Type B pancreatic cell (in vitro differentiated cells): ENCODE measurements at regions not wholly inside any gene's neighbourhood (a gene's known extent, or its start where the extent isn't known, plus 50 kb on each side); places are given as distances from the start of the nearest gene placed in this dataset.

ENCODE experiments used
- DNase-seq: peaks from one replicate; pipeline ENCODE4 v3.0.0; 2021; ENCODE audit warnings: mixed read lengths; ENCODE audit not compliant: unreplicated experiment; ENCODE audit errors: extremely low spot score
- H3K27ac Mint-ChIP-seq: 2 replicates; pipeline ENCODE4 v1.8.0; 2021; ENCODE audit warnings: mild to moderate bottlenecking, mixed read lengths
- H3K27me3 Mint-ChIP-seq: 2 replicates; pipeline ENCODE4 v1.8.0; 2021; ENCODE audit warnings: mixed read lengths
- H3K36me3 Mint-ChIP-seq: 2 replicates; pipeline ENCODE4 v1.8.0; 2021; ENCODE audit warnings: mixed read lengths
- H3K4me1 Mint-ChIP-seq: one replicate; pipeline ENCODE4 v1.8.0; 2021; ENCODE audit warnings: mixed read lengths; ENCODE audit not compliant: unreplicated experiment
- H3K4me3 Mint-ChIP-seq: 2 replicates; pipeline ENCODE4 v1.8.0; 2021; ENCODE audit warnings: mild to moderate bottlenecking, mixed read lengths
- H3K9me3 Mint-ChIP-seq: 2 replicates; pipeline ENCODE4 v1.8.0; 2021; ENCODE audit warnings: mixed read lengths
- TF ChIP-seq, protein P1 (sequence below): fragments of 200-600 bp; sonication (generic); conservative IDR thresholded peaks from 2 replicates; pipeline ENCODE4 v1.5.0; 2021; ENCODE audit warnings: antibody characterized with exemption, mild to moderate bottlenecking

DNA sequence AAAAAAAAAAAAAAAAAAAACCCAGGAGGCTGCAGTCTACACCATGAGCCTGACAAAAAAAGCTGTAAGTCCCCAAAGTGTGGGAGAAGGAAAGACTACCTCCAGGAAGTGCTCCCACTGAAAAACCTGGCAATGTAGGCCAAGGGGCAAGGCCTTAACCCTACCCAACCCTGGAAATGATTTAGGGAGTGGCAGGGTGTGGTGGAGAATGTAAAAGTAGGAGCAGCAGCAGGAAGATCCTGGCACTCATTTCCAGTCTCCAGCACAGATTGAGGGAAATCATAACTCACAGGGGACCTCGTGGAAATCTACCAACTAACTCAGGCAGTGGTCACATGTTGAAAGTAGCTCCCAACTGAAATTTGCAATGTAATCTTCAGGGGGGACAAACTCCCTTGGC, 839.5 kb downstream of the EPHA3 start:
- Mint-ChIP-seq H3K4me3 (no peak overlapping the region), H3K9me3 (no peaks in the 10 kb centered on the region), H3K4me1 (peaks cover 1% of the 10 kb centered on the region), H3K27me3 (no peaks in the 10 kb centered on the region), H3K36me3 (no peaks in the 10 kb centered on the region), H3K27ac (no peak overlapping the region)
- no peak for DNase-seq
- TF ChIP-seq, protein P1, sequence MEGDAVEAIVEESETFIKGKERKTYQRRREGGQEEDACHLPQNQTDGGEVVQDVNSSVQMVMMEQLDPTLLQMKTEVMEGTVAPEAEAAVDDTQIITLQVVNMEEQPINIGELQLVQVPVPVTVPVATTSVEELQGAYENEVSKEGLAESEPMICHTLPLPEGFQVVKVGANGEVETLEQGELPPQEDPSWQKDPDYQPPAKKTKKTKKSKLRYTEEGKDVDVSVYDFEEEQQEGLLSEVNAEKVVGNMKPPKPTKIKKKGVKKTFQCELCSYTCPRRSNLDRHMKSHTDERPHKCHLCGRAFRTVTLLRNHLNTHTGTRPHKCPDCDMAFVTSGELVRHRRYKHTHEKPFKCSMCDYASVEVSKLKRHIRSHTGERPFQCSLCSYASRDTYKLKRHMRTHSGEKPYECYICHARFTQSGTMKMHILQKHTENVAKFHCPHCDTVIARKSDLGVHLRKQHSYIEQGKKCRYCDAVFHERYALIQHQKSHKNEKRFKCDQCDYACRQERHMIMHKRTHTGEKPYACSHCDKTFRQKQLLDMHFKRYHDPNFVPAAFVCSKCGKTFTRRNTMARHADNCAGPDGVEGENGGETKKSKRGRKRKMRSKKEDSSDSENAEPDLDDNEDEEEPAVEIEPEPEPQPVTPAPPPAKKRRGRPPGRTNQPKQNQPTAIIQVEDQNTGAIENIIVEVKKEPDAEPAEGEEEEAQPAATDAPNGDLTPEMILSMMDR: no peak

DNA sequence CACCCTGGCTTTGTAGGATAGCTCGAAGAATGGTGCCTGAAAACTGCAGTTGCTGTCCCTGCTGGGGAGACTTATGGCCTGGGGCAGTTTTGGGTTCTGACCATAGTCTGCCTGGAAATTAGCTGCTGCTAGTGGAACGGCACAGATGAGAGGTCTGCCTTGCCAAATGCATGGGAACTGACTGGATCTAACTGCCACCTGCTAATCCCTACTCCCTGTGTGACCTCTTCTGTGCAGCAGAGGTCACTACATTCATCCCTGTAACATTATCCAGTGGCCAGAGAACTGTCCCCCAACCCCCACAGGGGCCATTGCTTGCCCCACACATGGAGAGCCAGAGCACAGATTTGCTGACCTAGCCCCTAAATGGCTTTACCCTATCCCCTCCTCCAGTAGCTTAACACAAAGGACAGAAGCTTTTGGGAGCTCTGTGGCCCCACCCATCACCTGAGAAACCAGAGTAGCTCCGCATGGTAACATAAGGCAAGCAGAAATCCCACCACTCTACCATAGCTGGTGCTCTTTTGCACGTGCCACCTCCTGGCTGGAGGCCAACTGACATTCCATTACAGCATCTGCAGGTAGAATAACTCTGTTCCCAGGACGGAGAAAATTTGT, 840.0 kb downstream of the EPHA3 start:
- Mint-ChIP-seq H3K27ac (no peak overlapping the region), H3K9me3 (no peaks in the 10 kb centered on the region), H3K4me1 (peaks cover 5% of the 10 kb centered on the region), H3K27me3 (no peaks in the 10 kb centered on the region), H3K36me3 (no peaks in the 10 kb centered on the region), H3K4me3 (no peak overlapping the region)
- TF ChIP-seq, protein P1: no peak
- DNase-seq: no peak

DNA sequence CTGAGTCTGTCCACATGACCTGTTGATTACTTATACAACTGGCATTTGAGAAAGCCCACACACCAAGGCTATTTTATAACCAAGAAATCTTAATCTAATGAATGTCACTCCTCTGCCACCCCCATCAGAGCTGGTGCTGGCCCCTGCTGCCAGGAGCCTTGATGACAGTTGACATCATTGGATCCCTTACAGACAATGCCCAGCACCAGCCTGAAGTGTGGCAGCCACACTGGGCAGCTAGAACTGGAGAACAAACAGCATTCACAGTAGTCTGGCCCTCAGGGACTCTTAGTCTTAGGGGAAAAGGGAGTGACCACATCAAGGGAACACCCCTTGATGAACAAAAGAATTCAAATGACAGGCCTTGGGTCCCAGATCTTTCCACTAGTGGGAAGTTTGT, 840.6 kb downstream of the EPHA3 start:
- no peaks in the 10 kb centered on the region for H3K27me3 Mint-ChIP-seq
- DNase-seq: no peak
- H3K4me1 Mint-ChIP-seq: peaks cover 5% of the 10 kb centered on the region
- H3K27ac Mint-ChIP-seq: no peak overlapping the region
- no peaks in the 10 kb centered on the region for H3K36me3 Mint-ChIP-seq
- H3K4me3 Mint-ChIP-seq: no peak overlapping the region
- TF ChIP-seq, protein P1: no peak
- no peaks in the 10 kb centered on the region for H3K9me3 Mint-ChIP-seq

DNA sequence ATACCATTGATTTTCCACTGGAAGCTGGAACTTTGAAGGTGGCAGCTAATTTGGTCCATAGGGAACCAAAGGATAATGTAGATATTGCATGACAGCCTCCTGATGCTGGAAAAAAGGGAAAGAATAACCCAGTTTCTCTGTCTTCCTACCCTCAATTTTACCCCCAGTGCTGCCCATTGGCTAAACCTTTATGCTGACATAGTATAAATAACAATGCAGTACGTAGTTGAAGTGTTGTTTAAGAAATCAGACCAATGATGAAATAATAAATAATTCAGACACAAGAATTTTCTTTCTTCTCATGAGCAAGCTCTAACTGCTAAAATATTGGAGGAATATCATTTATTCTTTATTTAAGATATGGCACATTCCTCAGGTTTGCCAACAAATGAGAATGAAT, 843.4 kb downstream of the EPHA3 start:
- no peaks in the 10 kb centered on the region for H3K36me3 Mint-ChIP-seq
- DNase-seq: no peak
- H3K27me3 Mint-ChIP-seq: no peaks in the 10 kb centered on the region

DNA sequence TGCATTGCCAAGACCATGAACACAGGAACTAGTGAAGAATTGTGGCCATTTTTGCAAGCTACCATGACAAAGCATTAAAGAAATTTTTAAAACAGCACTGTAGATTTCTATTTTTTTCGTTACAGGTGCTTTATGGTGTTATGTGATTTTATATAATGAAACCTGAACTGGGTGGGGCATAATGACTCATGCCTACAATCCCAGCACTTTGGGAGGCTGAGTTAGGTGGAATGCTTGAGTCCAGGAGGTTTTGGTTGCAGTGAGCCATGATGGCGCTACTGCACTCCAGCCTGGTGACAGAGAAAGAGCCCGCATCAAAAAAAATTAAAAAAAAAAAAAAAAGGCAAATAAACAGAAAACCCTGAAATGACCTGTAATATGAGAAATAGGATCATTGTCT, 846.7 kb downstream of the EPHA3 start:
- H3K36me3 Mint-ChIP-seq: no peaks in the 10 kb centered on the region
- H3K27ac Mint-ChIP-seq: no peak overlapping the region
- H3K4me3 Mint-ChIP-seq: no peak overlapping the region
- no peak for DNase-seq
- TF ChIP-seq, protein P1: no peak
- no peaks in the 10 kb centered on the region for H3K27me3 Mint-ChIP-seq
- H3K9me3 Mint-ChIP-seq: no peaks in the 10 kb centered on the region
- H3K4me1 Mint-ChIP-seq: peaks cover 9% of the 10 kb centered on the region

More for the DNA sequence above, 843.4 kb downstream of the EPHA3 start:
- peaks cover 9% of the 10 kb centered on the region for H3K4me1 Mint-ChIP-seq
- H3K27ac Mint-ChIP-seq: no peak overlapping the region
- no peak overlapping the region for H3K4me3 Mint-ChIP-seq
- TF ChIP-seq, protein P1: no peak
- H3K9me3 Mint-ChIP-seq: no peaks in the 10 kb centered on the region

DNA sequence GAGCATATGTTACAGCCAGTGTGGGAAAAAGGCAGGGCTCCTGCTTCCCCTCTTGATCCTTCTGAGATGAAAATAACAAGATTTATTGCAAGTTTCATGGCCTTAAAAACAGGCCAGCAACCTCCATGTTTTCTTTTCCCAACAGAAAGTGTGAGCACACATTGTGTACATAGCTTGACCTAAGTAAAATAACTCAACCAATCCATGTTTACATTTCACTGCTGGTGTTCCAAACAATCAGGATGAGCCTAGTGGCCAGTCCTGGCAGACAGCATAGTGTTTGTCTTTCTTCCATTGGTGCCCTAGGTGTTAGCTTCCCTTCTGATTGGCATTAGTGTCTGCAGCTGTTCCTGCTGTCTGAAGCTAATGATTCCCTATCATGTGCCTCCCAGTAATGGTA, 847.7 kb downstream of the EPHA3 start:
- no peaks in the 10 kb centered on the region for H3K27me3 Mint-ChIP-seq
- peaks cover 9% of the 10 kb centered on the region for H3K4me1 Mint-ChIP-seq
- H3K4me3 Mint-ChIP-seq: no peak overlapping the region
- no peaks in the 10 kb centered on the region for H3K9me3 Mint-ChIP-seq
- no peaks in the 10 kb centered on the region for H3K36me3 Mint-ChIP-seq
- no peak overlapping the region for H3K27ac Mint-ChIP-seq
- TF ChIP-seq, protein P1: no peak
- no peak for DNase-seq
